Psoas muscle (tissue), 7 donors: ENCODE measurements at regions not wholly inside any gene's neighbourhood (a gene's known extent, or its start where the extent isn't known, plus 50 kb on each side); places are given as distances from the start of the nearest gene placed in this dataset.

ENCODE experiments used
- ATAC-seq, 4 donors: fragments of 200-7000 bp; cut with Tn5 transposase; one replicate each; pipeline ENCODE4 v1.9.1; 2020; ENCODE audit warnings: moderate library complexity in 3 of 4, mild to moderate bottlenecking in 2 of 4
- DNase-seq, 2 donors: peaks; one replicate each; pipeline ENCODE4 v3.0.0-alpha.2; 2020
- H3K27ac ChIP-seq: fragments of 200-600 bp; one replicate; pipeline ENCODE4 v1.8.0; 2022
- H3K27me3 ChIP-seq, 3 donors: fragments of 200-600 bp in 1 of 3; one replicate each; pipeline versions ENCODE4 v1.6.1 to v1.8.0; 2013 to 2022; ENCODE audit warnings: low read length in 2 of 3, mild to moderate bottlenecking in 2 of 3, moderate library complexity in 1 of 3; ENCODE audit not compliant: insufficient read depth in 3 of 3
- H3K36me3 ChIP-seq, 2 donors: fragments of 200-600 bp in 1 of 2; one replicate each; pipeline versions ENCODE4 v1.6.1 to v1.8.0; 2013 to 2022; ENCODE audit warnings: low read depth in 1 of 2, mild to moderate bottlenecking in 1 of 2, moderate library complexity in 1 of 2; ENCODE audit not compliant: insufficient read depth in 1 of 2
- H3K4me1 ChIP-seq: fragments of 200-600 bp; one replicate; pipeline ENCODE4 v1.8.0; 2022
- H3K4me3 ChIP-seq: fragments of 200-600 bp; one replicate; pipeline ENCODE4 v1.8.0; 2022; ENCODE audit warnings: mild to moderate bottlenecking
- H3K9me3 ChIP-seq: fragments of 200-600 bp; one replicate; pipeline ENCODE4 v1.8.0; 2022
- CTCF ChIP-seq: fragments of 200-600 bp; IDR thresholded peaks from one replicate; pipeline ENCODE4 v1.8.0; 2022; ENCODE audit warnings: antibody characterized with exemption
- whole genome bisulfite sequencing, 3 donors: extraction: QIAGEN DNeasy Blood & Tissue Kit; methylation state at CpG; one replicate each; pipeline versions ENCODE4 v1.1.6 to v1.1.7; 2013; 5-methylcytosine and 5-hydroxymethylcytosine counted together
- intact Hi-C, 2 donors: fragments of 100-400 bp; cut with DNase I; formaldehyde crosslinking; loops; one replicate each; pipeline versions ENCODE4 v1.11.0 to v1.14.2; 2022
- donor health status: healthy with polysubstance abuse.
- donor health status: DM: no; HTN: no; CAD: no; lungs with moderate emphysema.
- donor health status: Bipolar disorder and iron deficiency.
- donor health status: healthy.
- donor health status: DM: yes; HTN: yes; CAD: no.
- donor health status: DM: no; HTN: no; CAD: no.
- donor health status: DM: yes; HTN: yes; CAD: no.

GRCh38 chr18:46299465-46300008 is 195.4 kb downstream of the HAUS1 start:
- ATAC-seq = no peak
- no peaks in the 10 kb centered on the region for H3K27me3 ChIP-seq
- no peak overlapping the region for H3K27ac ChIP-seq
- H3K9me3 ChIP-seq = no peaks in the 10 kb centered on the region
- no peak overlapping the region for H3K4me3 ChIP-seq
- TF ChIP-seq CTCF = no peak
- WGBS, 3 donors = 80 to 89% (median 87%) methylated on average over 7 of the region's 7 CpGs
- no peaks in the 10 kb centered on the region for H3K36me3 ChIP-seq
- intact Hi-C loops = no loop called here
- DNase-seq = no peak
- peaks cover 7% of the 10 kb centered on the region for H3K4me1 ChIP-seq

GRCh38 chr18:46301081-46301480 is 196.9 kb downstream of the HAUS1 start:
- no peak overlapping the region for H3K27ac ChIP-seq
- H3K9me3 ChIP-seq = no peaks in the 10 kb centered on the region
- no peaks in the 10 kb centered on the region for H3K36me3 ChIP-seq
- ATAC-seq = no peak
- no peak for TF ChIP-seq CTCF
- no peak overlapping the region for H3K4me3 ChIP-seq
- DNase-seq = no peak
- no peaks in the 10 kb centered on the region for H3K27me3 ChIP-seq
- intact Hi-C loops = no loop called here
- peaks cover 7% of the 10 kb centered on the region for H3K4me1 ChIP-seq
- 24 to 29% (median 28%) methylated on average over 6 of the region's 6 CpGs for WGBS, 3 donors

- ATAC-seq = no peak
Measured at GRCh38 chr18:46301571-46301970, 197.4 kb downstream of the HAUS1 start.

GRCh38 chr18:46302528-46303485 is 198.6 kb downstream of the HAUS1 start:
- no peak for TF ChIP-seq CTCF

More at GRCh38 chr18:46301571-46301970, 197.4 kb downstream of the HAUS1 start:
- whole genome bisulfite sequencing, 3 donors = 46 to 50% (median 47%) methylated on average over 9 of the region's 9 CpGs
- H3K36me3 ChIP-seq = no peaks in the 10 kb centered on the region
- H3K27ac ChIP-seq = no peak overlapping the region
- intact Hi-C loops = no loop called here
- TF ChIP-seq CTCF = no peak
- no peak overlapping the region for H3K4me3 ChIP-seq
- no peaks in the 10 kb centered on the region for H3K9me3 ChIP-seq
- no peak for DNase-seq
- H3K4me1 ChIP-seq = peaks cover 7% of the 10 kb centered on the region
- no peaks in the 10 kb centered on the region for H3K27me3 ChIP-seq

More at GRCh38 chr18:46302528-46303485, 198.6 kb downstream of the HAUS1 start:
- ATAC-seq (no peak), DNase-seq (no peak)
- 59 to 68% (median 65%) methylated on average over 19 of the region's 19 CpGs for WGBS, 3 donors
- Histone ChIP-seq H3K4me3 (no peak overlapping the region), H3K27me3 (no peaks in the 10 kb centered on the region), H3K4me1 (peaks cover 4% of the 10 kb centered on the region), H3K9me3 (no peaks in the 10 kb centered on the region), H3K36me3 (no peaks in the 10 kb centered on the region), H3K27ac (no peak overlapping the region)
- intact Hi-C loops = no loop called here
